Left colon (tissue), 2 donors: ENCODE measurements at regions not wholly inside any gene's neighbourhood (a gene's known extent, or its start where the extent isn't known, plus 50 kb on each side); places are given as distances from the start of the nearest gene placed in this dataset.
"Not testable (repeated sequence)": the region's sequence is repeated elsewhere in the genome, so short reads cannot be mapped to it uniquely, and the experiment has no call there.

Experiments
- ATAC-seq: fragments of 200-7000 bp; cut with Tn5 transposase; one replicate; pipeline ENCODE4 v1.9.1; 2020; ENCODE audit warnings: mild to moderate bottlenecking, moderate library complexity
- DNase-seq, 2 donors: peaks; one replicate each; pipeline ENCODE4 v3.0.0-alpha.2; 2020
- intact Hi-C, 2 donors: fragments of 100-400 bp; cut with DNase I in 1 of 2; cut with micrococcal nuclease in 1 of 2; formaldehyde crosslinking; loops; one replicate each; pipeline versions ENCODE4 v1.11.2 to v1.14.0; 2022; cut with DNase I, micrococcal nuclease
- donor health status: DM: no; HTN: no; CAD: no.
- donor health status: DM: yes; HTN: yes; CAD: no.

- peak; percentile 46 to 67 for DNase-seq
- intact Hi-C loops: no loop called here
- peak; percentile 86 for ATAC-seq
Observed at GRCh38 chr2:130252880-130253645, 54.8 kb upstream of the TUBA3E start.

- intact Hi-C loops: no loop called here
- DNase-seq (peak in 1 of 2 donors; percentile 42), ATAC-seq (peak; percentile 62)
Observed at GRCh38 chr2:130251873-130252620, 53.8 kb upstream of the TUBA3E start.

GRCh38 chr2:130251535-130251872 is 53.3 kb upstream of the TUBA3E start:
- ATAC-seq: peak; percentile 29
- intact Hi-C loops: no loop called here
- peak in 1 of 2 donors; percentile 27 for DNase-seq

GRCh38 chr2:130248355-130248754 is 50.1 kb upstream of the TUBA3E start:
- intact Hi-C loops, DNase-seq, ATAC-seq: not testable (repeated sequence)
